Stimulated activated CD4-positive, alpha-beta T cell treated with anti-CD3 and anti-CD28 coated beads, Interleukin-2, amount 100 ng/mL, for 48 hours (primary cell): ENCODE measurements at regions not wholly inside any gene's neighbourhood (a gene's known extent, or its start where the extent isn't known, plus 50 kb on each side); places are given as distances from the start of the nearest gene placed in this dataset.

Source experiments
- DNase-seq, 2 donors: peaks; one replicate each; pipeline ENCODE4 v3.0.0-alpha.2; 2020

DNA sequence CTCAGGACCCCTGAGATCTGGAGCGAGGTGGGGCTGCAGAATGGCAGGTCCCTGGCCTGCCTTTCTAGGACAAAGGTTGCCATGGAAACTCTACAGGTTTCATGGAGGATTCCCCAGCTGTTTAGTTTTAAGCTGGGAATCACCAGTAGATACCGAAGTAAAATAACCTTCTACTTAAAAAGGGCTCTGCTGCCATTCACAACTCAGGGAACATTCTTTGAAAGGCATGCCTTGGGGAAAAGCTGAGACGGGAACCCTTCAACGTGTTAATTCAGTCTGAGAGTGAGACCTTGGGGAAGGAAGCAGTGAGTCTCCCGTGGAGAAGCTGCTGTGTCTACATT, 493.3 kb downstream of the BRD1 start:
- no peak for DNase-seq

DNA sequence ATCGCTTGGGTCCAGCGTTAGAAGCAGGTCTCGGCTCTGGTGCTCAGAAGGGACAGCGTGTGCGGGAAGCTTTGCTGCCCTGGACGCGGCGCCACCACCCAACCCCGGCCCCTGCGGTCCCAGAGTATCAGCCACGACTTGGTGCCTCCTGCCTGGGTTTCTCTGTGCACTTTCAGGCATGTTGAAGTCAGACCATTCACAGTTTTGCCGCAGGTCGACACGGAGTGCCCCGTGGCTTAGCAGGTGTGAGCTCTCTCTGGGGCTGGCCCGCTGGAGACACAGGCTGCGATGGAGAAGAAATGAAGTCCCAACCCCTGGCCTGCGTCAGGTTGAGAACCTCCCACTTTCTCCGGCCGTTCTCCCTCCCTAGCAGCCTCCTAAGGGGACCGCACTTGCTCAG, 494.5 kb downstream of the BRD1 start:
- no peak for DNase-seq

DNA sequence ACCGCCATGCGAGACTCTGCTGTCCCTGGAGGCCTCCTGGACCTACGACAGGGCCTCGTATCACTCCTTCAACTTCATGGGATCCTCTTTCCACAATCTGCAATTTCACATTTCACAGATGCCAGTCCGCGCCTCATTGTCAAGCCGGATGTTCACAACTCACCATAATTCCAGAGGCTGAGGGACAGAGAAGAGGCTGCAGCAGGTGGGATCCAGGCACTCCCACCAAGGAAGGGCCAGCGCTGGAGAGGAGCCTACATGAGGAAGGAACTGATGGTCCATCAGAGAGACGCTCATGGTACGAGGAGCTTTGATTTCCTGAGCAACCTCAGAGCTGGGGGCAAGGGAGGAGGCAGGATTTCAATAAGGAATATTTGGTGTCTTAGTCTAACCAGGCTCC, 495.0 kb downstream of the BRD1 start:
- DNase-seq, result no peak

DNA sequence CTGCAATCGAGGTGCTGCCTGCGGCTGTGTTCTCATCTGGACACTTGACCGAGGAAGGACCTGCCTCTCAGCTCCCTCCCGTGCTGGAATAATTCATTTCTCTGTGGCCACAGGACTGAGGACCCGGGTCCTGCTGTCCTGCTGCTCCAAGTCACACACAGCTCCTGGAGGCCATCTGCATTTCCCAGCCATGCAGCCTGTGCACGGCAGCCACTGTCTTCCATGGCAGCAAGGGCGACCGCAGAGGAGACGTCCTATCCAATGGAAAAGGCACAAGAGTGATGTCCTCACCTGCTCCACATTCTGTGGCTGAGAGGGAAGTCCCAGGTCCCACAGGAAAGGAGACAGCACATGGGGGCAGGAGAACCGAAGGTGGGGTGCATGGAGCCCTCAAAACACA, 495.8 kb downstream of the BRD1 start:
- no peak for DNase-seq

DNA sequence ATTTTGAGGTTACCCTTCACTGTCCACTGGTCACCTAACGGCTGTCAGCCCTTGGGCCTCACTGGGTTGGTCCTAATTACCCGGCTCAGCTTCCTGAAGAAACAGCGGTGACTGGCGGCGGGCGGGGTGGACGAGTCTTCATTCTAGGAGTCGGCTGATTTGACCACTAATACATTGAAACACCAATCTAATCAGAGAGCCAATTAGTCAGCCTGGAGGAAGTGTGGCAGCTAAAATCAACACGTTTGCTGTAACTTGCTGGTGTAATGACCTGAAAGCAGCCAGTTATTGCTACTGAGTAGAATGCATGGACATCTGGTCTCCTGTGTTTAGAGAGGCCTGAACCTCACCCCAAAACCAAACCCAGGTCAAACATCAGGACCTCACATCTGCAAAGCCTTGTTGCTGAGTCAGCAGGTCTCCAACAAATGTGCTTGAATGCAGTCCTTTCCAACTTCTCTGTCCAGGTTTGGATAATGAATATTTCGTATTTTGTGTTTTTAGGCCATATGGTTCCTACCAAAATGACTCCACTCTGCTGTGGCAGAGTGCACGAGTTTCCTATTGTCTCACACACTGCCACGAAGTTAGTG, 496.4 kb downstream of the BRD1 start:
- no peak for DNase-seq

DNA sequence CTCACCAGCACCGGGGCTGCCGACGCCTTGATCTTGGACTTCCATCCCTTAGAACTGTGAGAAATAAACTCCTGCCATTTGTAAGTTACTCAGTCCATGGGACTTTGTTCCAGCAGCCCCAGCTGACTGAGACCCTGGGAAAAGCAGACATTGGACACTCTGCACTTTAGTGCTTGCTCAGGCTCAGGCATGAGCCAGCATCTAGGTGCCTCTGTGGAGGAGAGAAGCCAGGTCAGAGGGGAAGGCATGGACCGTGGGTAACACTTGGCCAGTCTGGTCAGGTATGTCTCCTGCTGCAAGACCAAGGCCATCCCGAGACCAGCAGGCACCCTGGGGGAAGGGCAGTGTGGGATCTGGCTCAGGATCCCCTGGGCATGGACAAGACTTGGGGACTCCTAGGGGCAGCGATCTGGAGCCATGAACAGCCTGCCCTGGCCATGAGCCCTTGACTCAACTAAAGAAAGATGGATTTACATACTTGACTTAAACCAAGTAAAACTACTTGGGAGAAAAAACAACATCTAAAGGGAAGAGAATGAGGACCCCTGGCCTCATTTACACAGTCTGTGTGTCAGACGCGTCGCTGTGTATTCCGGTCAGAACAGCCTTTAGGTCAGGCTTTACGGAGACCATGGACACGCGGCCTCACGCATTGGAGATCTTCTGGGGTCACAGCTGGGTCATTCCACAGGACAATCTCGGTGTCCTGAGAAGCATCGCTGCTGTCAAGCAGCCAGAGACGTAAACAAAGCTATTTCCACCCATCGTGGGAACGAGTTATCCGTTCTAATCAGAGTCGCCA, 497.1 kb downstream of the BRD1 start:
- no peak for DNase-seq

DNA sequence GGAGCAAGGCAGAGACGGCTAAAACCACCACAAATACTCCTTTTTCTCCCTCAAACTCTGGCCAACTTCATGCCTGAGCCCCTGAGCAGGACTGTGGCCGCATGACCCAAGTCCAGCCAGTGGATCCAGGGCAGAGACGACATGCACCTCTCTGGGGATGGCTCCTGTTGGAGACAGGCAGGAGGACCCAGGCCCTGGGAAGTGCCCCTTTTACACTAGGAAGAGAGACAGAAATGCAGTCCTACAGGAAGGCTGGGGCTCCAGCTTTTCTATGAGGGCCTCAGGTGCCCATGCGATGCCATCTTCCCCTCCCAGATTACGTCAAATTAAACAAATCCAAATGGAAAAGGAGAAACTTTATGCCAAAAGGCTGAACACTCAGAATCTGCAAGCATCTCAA, 498.0 kb downstream of the BRD1 start:
- DNase-seq, result no peak

DNA sequence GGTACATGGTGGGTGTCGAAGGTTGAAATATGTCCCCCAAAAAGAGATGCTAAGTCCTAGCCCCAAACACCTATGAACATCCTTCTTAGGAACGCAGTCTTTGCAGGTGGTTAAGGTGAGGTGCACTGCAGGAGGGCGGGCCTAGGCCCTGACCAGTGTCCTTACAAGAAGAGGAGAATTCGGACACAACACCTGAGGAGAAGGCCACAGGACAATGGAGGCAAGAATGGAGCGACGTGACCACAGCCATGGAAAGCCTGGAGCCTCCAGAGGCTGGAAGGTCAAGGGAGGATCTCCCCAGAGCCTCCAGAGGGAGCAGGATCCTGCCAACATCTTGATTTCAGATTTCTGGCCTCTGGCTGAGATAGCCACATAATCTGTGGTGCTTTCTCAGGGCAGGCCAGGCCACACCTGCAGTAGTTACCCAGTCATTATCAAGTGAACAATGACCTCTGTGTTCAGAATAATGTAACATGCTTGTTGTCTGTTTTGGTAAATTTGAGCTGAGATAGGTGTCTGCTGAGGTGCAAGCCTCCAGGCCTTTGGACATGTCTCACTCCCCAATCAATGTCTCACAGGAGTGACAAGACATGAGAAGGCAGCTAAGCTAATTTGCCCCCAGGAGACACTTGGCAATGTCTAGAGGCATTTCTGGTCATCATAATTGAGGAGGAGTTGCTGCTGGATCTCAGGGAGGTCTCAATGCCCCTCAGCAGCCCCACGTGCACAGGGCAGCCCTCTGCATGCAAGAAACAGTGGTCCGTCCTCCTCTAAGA, 498.9 kb downstream of the BRD1 start:
- DNase-seq, result no peak

DNA sequence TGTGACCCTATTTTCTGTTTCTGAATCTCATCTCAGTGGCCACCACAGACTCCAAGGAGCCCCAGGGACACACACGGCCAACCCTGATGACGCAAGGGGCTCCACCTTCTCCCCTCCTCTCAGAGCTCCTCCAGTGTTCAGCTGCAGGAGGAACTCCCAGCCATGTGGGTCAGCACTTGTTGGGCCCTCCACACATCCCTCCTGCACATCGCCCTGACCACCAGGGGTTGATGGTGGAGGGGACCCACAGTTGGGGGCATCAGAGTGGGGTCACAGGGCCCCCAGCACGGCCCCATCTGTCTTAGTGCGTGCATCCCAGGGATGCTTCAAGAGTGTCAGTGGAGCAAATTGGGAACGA, 499.6 kb downstream of the BRD1 start:
- no peak for DNase-seq

DNA sequence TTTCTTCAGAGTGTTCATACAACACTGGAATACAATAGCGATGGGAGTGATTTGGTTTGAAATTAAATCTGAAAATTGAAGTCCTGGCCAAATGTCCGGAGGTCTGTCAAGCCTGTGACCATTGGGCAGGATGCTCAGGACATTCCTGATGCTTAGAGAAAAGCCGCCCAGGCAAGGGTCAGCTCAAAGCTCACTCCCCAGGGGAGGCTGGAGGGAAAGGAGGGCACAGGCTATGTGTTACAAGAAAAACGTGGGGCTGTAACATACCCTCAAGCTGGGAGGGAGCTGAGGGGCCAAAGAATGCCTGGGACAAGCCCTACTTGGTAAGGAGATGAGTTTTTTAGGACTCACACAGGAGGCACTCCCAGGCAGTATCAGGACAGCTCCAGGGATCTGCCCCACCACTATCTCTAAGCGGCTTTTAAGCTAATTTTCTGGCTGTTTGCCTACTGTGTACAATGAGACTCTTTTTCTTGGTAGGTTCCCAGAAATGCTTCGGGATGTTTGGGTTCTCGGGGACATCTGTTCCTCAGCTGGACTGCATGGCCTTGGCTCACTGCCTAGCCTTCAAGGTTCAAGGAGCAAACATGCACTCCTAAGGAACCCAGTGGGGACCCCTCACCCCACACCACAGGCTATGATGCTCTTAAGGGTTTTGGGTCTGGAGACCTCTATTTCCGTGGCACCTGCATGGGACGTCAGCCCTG, 500.1 kb downstream of the BRD1 start:
- no peak for DNase-seq

DNA sequence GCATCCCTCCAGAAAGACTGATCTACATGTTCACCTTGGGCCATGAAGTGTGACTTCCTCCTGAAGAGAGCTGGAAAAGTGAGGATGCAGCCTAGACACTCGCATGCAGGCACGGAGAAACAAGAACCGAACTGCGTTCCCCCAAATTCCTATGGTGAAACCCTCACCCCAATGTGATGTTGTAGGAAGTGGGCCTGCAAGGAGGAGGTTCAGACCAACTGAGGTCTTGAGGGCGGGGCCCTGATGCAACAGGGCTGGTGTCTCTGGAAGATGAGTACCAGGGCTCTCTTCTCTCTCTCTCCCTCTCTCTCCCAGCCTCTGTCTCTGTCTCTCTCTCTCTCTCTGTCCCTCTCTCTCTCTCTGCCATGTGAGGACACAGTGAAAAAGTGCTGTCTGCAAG, 501.1 kb downstream of the BRD1 start:
- no peak for DNase-seq

DNA sequence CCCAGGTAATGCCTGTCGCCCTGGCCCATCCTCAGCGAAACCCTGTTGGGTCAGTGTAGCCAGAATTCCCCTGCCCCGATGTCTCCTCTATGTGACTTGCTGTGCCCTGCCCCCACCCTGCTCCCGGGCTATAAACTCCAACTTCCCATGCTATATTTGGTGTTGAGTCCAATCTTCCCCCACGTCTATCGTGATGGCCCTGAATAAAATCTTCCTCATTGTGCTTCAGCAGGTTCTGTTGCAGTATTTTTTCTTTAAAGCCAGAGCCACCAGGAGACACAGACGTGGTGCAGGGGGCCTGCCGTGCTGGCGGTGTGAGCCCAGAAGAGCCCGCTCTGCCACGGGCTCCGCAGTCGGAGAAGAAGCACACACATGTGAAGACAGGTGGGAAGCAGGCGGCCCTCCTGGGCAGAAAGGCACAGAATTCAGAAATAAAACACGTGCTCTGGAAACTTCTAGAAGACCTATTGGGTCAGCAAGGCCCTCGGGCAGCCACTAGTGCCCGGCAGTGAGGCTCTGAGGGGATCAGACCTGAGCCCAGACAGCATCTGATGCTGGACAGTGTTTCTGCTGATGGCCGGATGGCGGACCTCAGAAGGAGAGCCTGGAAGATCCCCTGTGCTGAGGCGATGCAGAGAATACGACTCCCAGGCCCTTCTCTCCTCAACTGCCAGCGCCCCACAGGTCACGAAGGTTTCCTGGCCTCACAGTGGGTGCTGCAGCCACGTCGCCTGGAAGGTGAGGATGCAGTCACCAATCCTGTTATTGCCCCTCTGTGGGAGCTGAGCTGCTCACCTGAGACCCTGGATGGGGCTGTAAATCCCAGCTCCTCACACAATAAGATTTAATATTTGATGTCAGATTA, 501.9 kb downstream of the BRD1 start:
- DNase-seq, result no peak

DNA sequence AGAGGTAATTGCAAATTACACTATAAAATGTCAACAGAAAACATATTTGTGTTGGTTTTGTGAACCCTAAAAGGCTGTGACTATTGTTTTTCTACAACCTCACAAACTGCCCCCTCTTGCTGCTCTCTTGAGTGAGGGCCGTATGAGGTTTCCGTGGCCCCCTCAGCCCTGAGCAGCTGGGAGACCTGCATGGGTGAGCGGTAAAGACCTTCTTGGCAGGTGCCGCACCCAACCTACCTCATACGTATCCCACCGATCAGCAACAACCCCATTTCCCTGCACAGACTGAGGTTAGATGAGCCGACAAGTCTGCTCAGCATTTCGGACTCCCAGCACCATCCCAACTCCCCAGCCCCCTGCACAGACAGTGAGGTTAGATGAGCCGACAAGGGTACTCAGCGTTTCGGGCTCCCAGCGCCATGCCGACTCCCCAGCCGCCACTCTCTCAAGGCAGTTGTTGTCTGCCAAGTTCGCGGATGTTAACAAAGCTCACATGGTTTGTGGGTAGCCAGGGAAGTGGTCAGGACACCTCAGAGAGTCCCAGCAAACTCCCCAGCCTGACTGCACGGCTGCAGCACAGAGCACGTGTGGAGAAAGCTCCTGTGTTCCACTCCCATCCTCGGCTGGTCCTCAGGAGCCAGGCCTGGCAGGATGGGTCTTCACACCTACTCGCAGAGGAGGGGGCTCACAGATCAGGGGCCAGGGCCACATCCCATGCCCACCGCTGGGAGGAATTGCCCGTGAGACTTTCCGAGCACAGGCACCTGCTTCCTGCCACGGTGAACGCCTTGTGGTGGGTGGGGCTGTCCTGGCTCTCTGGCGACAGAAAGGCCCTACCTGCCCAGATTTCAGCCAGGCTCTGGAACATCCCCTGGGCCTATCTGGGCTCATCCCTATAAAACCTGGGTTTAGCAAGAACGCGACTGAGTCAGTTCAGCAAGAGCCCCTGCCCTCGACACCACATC, 502.9 kb downstream of the BRD1 start:
- DNase-seq, result no peak

DNA sequence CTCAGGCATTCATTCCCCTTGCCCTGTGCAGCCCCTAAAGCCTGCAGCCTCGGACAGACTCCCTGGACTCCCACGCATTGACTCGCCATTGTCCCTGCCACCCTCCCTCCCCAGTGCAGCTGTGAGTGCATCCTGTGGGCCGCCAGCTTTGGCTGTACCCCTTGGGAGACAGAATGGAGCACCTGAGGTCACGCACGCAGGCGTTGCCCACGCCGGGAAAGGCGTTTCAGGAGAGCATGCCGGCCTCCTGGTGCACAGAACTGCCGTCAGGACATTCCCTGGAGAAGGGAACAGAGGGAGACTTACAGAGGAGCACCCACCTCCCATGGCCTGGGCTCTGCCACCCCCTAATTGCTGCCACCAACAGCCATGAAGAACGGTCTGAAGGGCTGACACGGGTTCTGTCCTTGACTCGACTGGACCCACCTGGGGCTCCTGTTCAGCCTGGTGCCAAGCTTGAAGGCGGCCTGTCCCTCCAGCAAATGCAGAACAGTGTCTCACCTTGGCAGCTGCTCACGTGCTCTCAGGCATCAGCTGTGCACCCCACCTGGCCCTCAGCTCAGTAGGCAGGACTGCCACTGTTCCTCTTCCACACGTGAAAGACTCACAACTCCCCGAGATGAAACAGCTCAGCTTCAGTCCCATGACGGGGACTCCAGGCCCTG, 503.8 kb downstream of the BRD1 start:
- DNase-seq, result no peak

DNA sequence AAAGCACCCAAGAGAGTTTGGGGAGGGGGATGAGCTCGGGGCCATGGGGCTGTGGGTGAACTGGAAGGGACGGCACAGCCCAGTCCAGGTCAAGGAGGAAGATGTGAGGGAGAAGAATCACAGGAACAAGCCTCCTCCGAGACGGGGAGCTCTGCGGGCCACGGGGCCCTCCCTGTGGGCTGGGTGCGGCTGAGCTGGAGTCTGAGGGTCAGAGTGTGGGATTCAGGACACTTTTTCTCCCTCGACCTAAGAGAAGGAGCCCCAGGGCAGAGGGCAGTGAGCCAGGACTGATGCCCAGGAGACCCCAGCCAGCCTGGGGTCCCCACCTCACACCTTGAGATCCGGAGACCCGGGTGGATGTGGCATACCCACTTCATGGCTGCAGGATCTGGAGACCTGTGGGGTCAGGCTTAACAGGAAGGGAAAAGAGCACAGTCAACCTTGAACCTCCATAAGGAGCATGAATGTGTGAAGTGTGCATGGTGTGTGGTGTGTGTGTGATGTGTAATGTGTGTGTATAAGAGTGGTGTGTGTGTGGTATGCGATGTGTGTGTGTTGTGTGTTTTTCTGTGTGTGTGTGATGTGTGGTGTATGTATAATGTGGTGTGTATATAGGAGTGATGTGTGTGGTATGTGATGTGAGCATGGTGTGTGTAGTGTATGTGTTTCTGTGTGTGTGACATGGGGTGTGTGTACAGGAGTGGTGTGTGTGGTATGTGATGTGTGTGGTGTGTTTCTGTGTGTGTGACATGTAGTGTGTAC, 504.6 kb downstream of the BRD1 start:
- DNase-seq, result no peak

DNA sequence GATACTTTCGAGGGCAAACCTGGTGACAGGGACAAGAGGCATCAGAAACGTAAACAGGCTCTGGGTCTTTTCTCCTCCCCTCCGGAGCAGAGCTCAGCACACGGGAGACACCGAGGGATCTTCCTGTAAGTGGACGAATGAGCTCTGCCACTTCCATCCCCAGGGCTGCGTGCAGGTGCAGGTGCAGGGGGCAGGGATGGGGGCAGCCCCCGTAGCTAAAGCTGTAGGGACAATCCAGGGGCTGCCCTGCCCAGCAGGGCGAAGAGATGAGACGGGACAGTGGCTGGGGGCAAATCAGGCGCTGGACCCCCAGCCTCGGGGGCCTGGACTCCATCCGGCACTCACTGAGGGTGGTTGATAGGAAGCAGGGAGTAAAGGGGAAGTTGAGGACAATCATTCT, 505.4 kb downstream of the BRD1 start:
- no peak for DNase-seq

DNA sequence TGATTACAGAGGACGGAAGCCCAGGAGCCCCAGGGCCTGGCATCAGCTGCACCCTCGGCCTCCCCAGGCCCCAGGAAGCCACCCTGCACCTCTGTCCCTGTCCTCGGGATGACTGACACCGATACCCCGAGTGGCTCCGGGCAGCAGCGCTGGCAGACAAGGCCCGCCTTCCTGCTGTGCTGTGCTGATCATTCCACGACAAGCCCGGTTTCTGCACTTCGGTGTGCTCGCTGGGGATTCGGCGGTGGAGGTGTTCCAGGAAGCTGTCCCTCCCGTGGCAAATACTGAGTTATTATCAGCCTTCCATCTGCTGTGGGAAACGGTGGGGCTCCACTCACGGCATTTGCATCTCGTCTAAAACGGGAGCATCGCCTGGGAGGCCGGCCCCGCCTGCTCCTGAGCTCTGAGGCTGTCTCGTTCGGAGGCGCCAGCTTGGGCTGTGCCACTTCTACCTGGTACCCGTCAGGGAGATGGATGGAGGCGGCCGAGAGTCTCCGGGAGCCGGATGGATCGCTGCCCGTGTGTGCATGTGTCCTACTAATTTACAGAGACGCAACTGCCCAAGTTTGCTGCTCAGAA, 506.1 kb downstream of the BRD1 start:
- DNase-seq, result no peak

DNA sequence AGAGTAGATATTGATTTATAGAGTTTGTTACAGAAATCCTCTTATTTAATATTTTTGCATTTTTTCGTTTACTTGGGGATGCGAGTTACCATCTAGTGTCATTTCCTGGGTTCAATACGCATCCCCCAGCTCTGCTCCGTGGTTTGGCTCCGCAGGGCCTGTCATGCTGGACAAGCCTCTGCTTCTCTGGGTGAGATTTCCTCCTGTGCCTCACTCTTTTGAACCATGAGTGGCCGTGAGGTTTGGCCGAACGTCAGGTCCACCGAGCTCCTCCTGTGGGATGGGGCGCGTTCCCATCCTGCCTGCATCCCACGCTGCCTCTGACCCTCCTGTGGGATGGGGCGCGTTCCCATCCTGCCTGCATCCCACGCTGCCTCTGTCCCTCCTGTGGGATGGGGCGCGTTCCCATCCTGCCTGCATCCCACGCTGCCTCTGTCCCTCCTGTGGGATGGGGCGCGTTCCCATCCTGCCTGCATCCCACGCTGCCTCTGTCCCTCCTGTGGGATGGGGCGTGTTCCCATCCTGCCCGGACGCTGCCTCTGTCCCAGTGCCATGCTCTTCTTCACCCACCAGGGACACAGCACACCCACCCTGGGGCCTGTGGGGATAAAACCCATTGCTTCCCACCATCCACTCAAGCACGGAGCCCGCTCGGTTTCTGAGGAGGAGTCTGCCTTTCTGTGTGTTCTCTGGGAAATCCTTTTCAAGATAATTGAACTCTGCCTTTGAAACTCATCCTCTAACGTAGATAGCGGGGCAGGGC, 506.8 kb downstream of the BRD1 start:
- DNase-seq, result no peak

DNA sequence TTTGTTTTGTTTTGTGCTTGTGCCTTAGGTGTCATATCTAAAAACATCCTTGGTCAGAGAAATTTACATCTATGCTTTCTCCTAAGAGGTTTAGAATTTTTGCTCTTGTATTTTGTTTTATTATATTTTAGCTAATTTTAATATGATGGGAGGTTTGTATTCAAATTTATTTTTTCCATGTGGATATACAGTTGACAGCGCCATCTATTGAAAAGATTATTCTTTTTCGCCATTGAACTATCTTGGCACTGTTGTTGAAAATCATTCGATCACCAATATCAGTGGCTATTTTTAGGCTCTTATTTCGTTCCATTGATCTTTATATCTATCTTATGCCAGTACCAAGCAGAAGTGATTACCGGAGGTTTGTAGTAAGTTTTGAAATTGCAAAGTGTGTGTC, 510.3 kb downstream of the BRD1 start:
- no peak for DNase-seq
